NOMO-1 (cell line): ENCODE measurements at regions not wholly inside any gene's neighbourhood (a gene's known extent, or its start where the extent isn't known, plus 50 kb on each side); places are given as distances from the start of the nearest gene placed in this dataset.

ENCODE experiments used
- DNase-seq, 2 experiments: peaks; one replicate each; lab custom pipeline; 2025; ENCODE audit not compliant: unreplicated experiment in 2 of 2; lab: John Stamatoyannopoulos, UW

DNA sequence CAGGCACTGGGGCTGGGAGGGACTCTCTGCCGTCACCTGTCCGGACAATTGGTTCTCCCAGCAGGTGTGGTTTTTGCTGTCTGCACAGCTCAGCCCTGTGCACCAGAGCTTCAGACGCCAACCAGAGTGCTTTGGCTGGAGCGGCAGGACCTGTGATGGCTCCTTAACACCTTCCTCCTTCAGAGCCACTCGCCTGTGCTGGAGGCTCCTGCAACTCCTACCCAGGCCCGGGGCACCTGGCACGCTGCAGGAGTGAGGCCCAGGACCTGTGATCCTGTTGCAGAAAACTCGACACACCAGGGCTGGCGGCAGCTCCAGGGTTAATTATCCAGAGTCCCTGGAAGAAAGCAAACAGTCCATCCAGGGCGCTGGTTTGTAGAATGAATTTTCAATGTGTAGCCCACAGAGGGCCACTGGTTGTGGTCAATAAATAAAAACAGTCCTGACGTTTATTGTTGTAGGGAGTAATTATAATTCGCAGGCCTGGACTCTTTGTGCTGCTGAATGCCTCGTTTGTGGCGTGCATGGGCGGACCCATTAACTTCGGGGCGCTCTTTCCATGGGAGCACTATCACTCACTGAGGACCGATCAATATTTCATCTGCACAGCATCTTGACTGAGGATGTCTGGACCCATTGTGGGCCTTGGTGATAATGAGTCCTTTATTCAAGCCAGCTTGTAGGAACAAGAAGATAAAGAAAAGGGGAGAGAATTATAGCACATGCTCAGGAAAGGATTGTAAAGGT is 339.7 kb upstream of the IRX4 start:
- no peak for DNase-seq

GRCh38 chr5:2221450-2221849 is 338.7 kb upstream of the IRX4 start:
- DNase-seq: no peak

DNA sequence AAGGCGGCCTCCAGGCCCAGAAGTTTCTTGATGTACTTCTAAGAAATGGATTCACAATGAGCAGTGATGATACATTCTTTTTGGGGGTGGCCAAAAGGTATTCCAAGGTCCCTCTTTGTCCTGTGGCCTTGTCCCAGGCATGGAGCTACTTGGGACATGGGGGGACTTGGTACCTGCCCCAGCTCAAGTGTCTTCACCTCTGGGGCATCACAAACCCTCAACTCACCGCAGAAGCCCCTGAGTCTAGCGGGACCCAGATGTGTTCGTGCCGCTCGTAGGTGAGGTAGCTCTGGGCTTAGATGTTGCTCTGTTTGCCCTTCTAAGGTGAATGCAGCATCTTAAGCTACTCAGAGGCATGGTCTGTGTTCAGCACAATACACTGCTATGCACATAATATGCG is 338.0 kb upstream of the IRX4 start:
- DNase-seq: no peak

DNA sequence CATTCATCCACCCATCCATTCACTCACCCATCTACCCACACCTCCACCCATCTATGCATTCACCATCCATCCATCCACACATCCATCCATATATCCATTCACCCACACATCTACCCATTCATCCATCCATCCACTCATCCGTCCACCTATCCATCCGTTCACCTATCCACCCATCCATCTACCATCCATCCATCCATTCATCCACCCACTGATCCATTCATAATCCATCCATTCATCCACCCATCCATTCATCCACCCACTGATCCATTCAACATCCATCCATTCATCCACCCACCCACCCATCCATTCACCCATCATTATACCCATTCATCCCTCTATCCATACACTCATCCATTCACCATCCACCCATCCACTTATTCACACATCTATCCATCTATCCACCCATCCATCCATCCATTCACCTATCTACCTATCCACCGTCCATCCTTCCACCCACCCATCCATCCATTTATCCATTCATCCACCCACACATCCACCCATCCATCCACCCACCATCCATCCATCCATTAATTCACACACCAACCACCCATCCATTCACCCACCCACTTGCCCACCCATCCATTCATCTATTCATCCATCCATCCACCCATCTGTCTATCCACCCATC is 336.5 kb upstream of the IRX4 start:
- DNase-seq: no peak

- DNase-seq: no peak
These were observed 334.5 kb upstream of the IRX4 start for GRCh38 chr5:2217219-2217618.

GRCh38 chr5:2214910-2215590 is 332.3 kb upstream of the IRX4 start:
- no peak for DNase-seq

GRCh38 chr5:2213121-2213730 is 330.5 kb upstream of the IRX4 start:
- no peak for DNase-seq

DNA sequence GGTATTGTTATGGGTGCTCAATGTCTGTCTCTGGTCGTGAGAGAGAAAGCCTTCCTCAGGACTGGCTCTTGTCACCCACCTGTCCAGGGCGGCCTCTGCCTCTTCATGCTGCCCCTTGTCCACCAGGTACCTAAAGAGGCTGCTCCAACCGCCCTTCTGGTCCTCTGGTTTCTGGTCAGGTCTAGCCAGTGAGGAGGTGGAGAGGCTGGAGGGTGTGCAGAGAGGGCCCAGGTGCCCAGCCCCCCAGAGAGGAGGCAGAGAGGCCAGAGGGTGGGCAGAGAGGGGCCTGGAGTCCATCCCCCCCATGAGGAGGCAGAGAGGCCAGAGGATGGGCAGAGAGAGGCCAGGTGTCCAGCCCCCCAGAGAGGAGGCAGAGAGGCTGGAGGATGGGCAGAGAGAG is 329.8 kb upstream of the IRX4 start:
- DNase-seq: no peak

DNA sequence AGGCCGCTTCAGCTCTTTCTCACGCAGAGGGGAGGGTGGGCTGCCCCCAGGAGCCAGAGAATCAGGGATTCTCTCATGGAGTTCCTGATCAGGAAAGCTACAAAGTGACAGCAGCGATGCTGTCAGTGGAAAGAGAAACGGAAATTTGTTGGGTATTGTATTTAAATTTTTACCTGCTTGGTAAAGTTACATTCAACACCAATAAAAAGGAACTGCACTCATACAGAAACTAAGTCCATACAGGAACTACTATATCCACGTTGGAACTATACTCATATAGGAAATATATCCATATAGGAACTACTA is 325.5 kb upstream of the IRX4 start:
- DNase-seq: no peak

DNA sequence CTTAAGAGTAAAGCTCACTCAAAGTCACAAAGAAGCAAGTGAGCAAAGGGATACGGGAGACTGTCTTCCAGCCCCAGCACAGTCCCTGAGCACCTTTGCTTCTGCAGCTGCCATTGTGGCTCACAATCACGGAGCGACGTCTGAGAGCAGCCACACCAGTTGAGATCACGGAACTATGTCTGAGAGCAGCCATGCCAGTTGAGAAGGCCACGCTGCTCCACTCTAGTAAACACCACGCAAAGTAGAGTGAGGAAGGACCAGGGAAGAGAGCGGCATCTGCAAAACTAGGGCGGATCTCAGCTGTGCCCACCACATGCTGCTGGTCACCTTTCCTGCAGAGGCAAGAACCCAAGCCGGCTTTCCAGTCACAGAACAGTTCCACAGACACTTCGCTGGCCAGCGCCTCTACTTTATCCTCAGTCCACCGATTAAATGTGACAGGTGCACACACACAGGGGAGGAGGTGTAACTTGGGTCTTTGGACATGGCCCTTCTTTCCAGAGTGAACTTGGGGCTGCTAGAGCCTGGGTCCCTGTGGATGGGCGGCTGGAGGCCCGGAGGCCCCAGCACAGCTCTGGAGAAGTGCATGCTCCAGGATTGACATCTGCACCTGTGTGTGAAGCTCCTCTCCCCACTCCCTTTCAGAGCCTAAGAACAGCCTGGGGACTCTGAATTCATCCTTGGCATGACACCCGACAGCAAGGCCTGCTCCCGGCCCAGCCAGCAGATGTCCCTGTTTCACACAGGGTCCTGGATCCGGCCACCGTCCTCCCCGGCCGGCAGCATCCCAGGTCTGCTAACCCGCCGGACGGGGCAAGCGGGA is 324.9 kb upstream of the IRX4 start:
- no peak for DNase-seq

DNA sequence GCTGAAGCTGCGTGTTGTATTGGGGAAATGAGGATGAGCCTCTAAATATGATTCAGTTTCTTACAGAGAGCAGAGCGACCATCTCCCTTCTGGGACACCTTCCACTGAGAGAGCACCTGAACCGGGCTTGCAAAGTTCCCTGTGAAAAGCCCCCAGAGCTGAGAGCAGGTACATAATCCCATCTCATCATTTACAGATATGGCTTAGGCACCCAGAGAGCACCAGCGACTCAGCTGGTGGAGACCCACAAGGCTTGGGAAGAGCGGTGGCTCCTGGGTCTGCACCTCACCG is 324.3 kb upstream of the IRX4 start:
- DNase-seq: no peak

GRCh38 chr5:2206293-2207108 is 323.8 kb upstream of the IRX4 start:
- DNase-seq: no peak

- DNase-seq: no peak
These were observed 323.0 kb upstream of the IRX4 start for GRCh38 chr5:2205596-2206226.

GRCh38 chr5:2205185-2205585 is 322.5 kb upstream of the IRX4 start:
- no peak for DNase-seq

- no peak for DNase-seq
These were observed 321.9 kb upstream of the IRX4 start for GRCh38 chr5:2204366-2205184.

DNA sequence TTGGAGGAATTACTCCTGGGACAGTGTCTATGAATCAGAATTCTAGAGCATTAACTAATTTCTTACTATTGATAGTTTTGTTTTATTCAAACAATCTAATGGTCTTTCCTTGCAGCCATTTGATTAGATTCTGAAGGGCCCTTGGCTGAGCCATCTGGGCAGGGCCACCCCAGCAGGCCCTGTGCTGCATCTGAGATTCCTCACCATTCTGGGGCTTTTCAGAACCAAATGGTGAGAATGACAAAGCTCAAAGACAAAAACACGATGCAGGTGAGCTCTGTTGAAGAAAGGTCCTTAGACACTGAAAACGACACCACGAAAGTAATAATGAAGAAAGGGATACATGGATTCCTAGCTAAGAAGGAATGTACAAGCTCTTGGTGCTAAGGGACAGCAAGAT is 321.0 kb upstream of the IRX4 start:
- DNase-seq: no peak

GRCh38 chr5:2201832-2202231 is 319.1 kb upstream of the IRX4 start:
- DNase-seq: no peak

DNA sequence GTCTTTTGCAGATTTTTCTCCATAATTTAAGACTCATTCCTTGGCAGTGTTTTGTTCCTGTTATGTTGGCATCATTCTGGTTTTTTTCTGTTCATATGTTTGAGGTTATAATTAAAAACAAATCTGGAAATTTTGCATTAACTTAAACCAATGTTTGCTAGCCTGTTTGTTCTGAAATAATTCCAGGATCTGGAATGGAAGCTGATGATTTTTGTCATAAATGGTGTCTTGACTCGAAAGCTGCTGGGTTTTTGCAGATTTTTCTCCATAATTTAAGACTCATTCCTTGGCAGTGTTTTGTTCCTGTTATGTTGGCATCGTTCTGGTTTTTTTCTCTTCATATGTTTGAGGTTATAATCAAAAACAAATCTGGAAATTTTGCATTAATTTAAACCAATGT is 318.7 kb upstream of the IRX4 start:
- no peak for DNase-seq

- no peak for DNase-seq
These were observed 318.3 kb upstream of the IRX4 start for GRCh38 chr5:2201011-2201410.
